ENCODE measurements at regions not wholly inside any gene's neighbourhood (a gene's known extent, or its start where the extent isn't known, plus 50 kb on each side); places are given as distances from the start of the nearest gene placed in this dataset.

GRCh38 chr15:38079236-38079635 lies 144.8 kb downstream of the TMCO5A start:
- WGBS (ENCODE audit: insufficient coverage): 96% methylated on average over 4 of the region's 5 CpGs
- Histone ChIP-seq H2AFZ (ENCODE audit: insufficient read depth, low read depth, low read length, poor library complexity, severe bottlenecking) (no peak overlapping the region), H3K79me2 (ENCODE audit: control insufficient read depth, insufficient read depth, low read length) (no peaks in the 10 kb centered on the region), H3K9ac (ENCODE audit: low read length) (no peak overlapping the region), H4K20me1 (ENCODE audit: control insufficient read depth, insufficient read depth, low read length, poor library complexity, severe bottlenecking) (no peaks in the 10 kb centered on the region), H3K4me2 (replicated peaks; ENCODE audit: low read depth, low read length, poor library complexity, severe bottlenecking) (no peak overlapping the region), H3K36me3 (replicated peaks in 1 of 2; ENCODE audit: control extremely low read depth in 1 of 2, control insufficient read depth in 1 of 2, extremely low read depth in 1 of 2, insufficient read depth in 2 of 2, low read length in 1 of 2) (no peaks in the 10 kb centered on the region), H3K4me1 (ENCODE audit: control insufficient read depth in 2 of 2, insufficient read depth in 2 of 2, low read length in 2 of 2) (peaks cover 14 to 16% of the 10 kb centered on the region in 2 donors), H3K4me3 (ENCODE audit: control extremely low read depth in 1 of 5, extremely low read depth in 1 of 5, insufficient read depth in 1 of 5, low read depth in 2 of 5, low read length in 4 of 5) (no peak overlapping the region), H3K27me3 (replicated peaks in 1 of 4; ENCODE audit: control extremely low read depth in 1 of 4, control insufficient read depth in 3 of 4, insufficient read depth in 4 of 4, low read length in 3 of 4) (no peaks in the 10 kb centered on the region), H3K9me3 (ENCODE audit: control extremely low read depth in 1 of 3, control insufficient read depth in 2 of 3, insufficient read depth in 1 of 3, low read length in 2 of 3) (no peaks in the 10 kb centered on the region), H3K27ac (ENCODE audit: low read length in 2 of 2) (no peak overlapping the region)
- intact Hi-C loops (cut with micrococcal nuclease): no loop called here
- TF ChIP-seq EZH2 (IDR thresholded peaks at IDR 0.05; ENCODE audit: borderline replicate concordance, insufficient read depth, low read depth, low read length, poor library complexity, severe bottlenecking) (no peak), CTCF (IDR thresholded peaks at IDR 0.05) (no peak)
- no peak overlapping the region for H3K4me3 Mint-ChIP-seq
- H3K27me3 Mint-ChIP-seq: no peaks in the 10 kb centered on the region
- ATAC-seq (ENCODE audit: low read depth) (no peak), DNase-seq (no peak)
- no peaks in the 10 kb centered on the region for H3K9me3 Mint-ChIP-seq (ENCODE audit: insufficient read depth)
- CTCF ChIA-PET: no interaction called here
- no peak overlapping the region for H3K27ac Mint-ChIP-seq
- H3K4me1 Mint-ChIP-seq: peaks cover 37% of the 10 kb centered on the region
- POLR2A ChIA-PET: no interaction called here

GRCh38 chr15:38080651-38081275 lies 146.3 kb downstream of the TMCO5A start:
- TF ChIP-seq EZH2 (IDR thresholded peaks at IDR 0.05; ENCODE audit: borderline replicate concordance, insufficient read depth, low read depth, low read length, poor library complexity, severe bottlenecking) (no peak), CTCF (IDR thresholded peaks at IDR 0.05) (no peak)
- intact Hi-C loops (cut with micrococcal nuclease): no loop called here
- Histone ChIP-seq H3K4me3 (ENCODE audit: control extremely low read depth in 1 of 5, extremely low read depth in 1 of 5, insufficient read depth in 1 of 5, low read depth in 2 of 5, low read length in 4 of 5) (no peak overlapping the region), H3K36me3 (replicated peaks in 1 of 2; ENCODE audit: control extremely low read depth in 1 of 2, control insufficient read depth in 1 of 2, extremely low read depth in 1 of 2, insufficient read depth in 2 of 2, low read length in 1 of 2) (no peaks in the 10 kb centered on the region), H3K4me1 (ENCODE audit: control insufficient read depth in 2 of 2, insufficient read depth in 2 of 2, low read length in 2 of 2) (peaks cover 29 to 30% of the 10 kb centered on the region in 2 donors), H3K4me2 (replicated peaks; ENCODE audit: low read depth, low read length, poor library complexity, severe bottlenecking) (no peak overlapping the region), H2AFZ (ENCODE audit: insufficient read depth, low read depth, low read length, poor library complexity, severe bottlenecking) (no peak overlapping the region), H4K20me1 (ENCODE audit: control insufficient read depth, insufficient read depth, low read length, poor library complexity, severe bottlenecking) (no peaks in the 10 kb centered on the region), H3K79me2 (ENCODE audit: control insufficient read depth, insufficient read depth, low read length) (no peaks in the 10 kb centered on the region), H3K9ac (ENCODE audit: low read length) (no peak overlapping the region), H3K27me3 (replicated peaks in 1 of 4; ENCODE audit: control extremely low read depth in 1 of 4, control insufficient read depth in 3 of 4, insufficient read depth in 4 of 4, low read length in 3 of 4) (no peaks in the 10 kb centered on the region), H3K9me3 (ENCODE audit: control extremely low read depth in 1 of 3, control insufficient read depth in 2 of 3, insufficient read depth in 1 of 3, low read length in 2 of 3) (no peaks in the 10 kb centered on the region), H3K27ac (ENCODE audit: low read length in 2 of 2) (no peak overlapping the region)
- ATAC-seq (ENCODE audit: low read depth) (no peak), DNase-seq (no peak)
- no peak overlapping the region for H3K27ac Mint-ChIP-seq
- peaks cover 41% of the 10 kb centered on the region for H3K4me1 Mint-ChIP-seq
- ChIA-PET POLR2A (no interaction called here), CTCF (no interaction called here)
- H3K27me3 Mint-ChIP-seq: no peaks in the 10 kb centered on the region
- no peak overlapping the region for H3K4me3 Mint-ChIP-seq
- no CpG with 5 or more reads among the region's 3 CpGs for WGBS (ENCODE audit: insufficient coverage)
- H3K9me3 Mint-ChIP-seq (ENCODE audit: insufficient read depth): no peaks in the 10 kb centered on the region
